Choroid plexus epithelial cell (primary cell): ENCODE measurements at regions not wholly inside any gene's neighbourhood (a gene's known extent, or its start where the extent isn't known, plus 50 kb on each side); places are given as distances from the start of the nearest gene placed in this dataset.

Experiments
- DNase-seq: peaks from one replicate; pipeline ENCODE4 v3.0.0-alpha.2; 2010; ENCODE audit warnings: low read depth
- H3K4me3 ChIP-seq: 2 replicates; pipeline ENCODE4 v1.5.1; 2011; ENCODE audit warnings: low read depth, mild to moderate bottlenecking, control low read depth, low read length, moderate library complexity
- CTCF ChIP-seq: conservative IDR thresholded peaks from 2 replicates; pipeline ENCODE4 v1.5.1; 2011; ENCODE audit warnings: low read depth, mild to moderate bottlenecking, control low read depth, inconsistent platforms, low read length, moderate library complexity

DNA sequence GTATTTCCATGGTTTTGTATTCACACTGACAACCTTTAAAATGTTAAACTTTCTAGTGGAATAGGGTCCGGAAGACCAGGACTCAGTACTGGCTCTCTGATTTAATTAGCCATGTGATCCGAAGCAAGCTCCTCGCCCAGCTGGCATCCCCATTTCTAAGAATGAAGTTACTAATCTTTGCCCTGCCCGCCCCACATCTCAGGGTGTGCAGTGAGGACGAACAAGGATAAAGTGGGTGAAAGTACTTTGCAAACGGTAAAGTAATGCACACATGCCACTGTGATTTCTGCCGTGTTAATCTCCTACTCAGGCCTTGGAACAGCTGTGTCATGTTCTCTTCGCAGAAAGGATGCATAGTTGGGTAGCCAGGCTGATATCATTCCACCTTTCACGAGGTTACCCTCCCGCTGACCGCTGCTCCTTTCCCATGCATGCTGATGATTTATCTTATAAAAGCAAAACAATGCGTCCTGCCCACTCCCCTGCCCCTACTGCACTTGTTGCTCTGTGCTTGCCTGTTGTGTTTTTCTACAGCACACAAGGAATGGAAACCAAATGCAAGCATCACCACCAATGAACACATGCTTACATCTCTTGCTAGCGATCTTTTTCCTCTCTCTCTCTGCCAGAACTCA is 539.0 kb downstream of the EFNB2 start:
- no peak for DNase-seq
- H3K4me3 ChIP-seq, result no peak overlapping the region
- TF ChIP-seq CTCF, result no peak

DNA sequence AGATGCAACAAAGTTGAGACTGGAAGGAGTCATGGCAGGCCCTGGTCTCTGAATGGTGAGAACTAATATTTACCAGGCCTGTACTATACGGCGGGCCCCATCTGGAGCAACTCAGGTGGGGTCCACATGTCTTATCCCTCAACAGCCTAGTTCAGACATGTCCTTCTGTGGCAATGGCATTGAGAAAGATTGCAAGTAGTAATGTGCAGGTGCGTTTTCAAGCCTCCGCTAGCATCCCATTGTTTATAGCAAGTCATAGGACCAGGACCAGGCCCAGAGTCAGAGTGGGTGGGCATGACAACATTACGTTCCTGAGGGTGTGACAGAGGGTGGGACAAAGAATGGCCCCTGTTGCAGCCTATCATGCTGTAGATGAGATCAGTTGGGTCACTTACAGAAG is 541.1 kb downstream of the EFNB2 start:
- no peak for DNase-seq
- no peak overlapping the region for H3K4me3 ChIP-seq
- no peak for TF ChIP-seq CTCF

DNA sequence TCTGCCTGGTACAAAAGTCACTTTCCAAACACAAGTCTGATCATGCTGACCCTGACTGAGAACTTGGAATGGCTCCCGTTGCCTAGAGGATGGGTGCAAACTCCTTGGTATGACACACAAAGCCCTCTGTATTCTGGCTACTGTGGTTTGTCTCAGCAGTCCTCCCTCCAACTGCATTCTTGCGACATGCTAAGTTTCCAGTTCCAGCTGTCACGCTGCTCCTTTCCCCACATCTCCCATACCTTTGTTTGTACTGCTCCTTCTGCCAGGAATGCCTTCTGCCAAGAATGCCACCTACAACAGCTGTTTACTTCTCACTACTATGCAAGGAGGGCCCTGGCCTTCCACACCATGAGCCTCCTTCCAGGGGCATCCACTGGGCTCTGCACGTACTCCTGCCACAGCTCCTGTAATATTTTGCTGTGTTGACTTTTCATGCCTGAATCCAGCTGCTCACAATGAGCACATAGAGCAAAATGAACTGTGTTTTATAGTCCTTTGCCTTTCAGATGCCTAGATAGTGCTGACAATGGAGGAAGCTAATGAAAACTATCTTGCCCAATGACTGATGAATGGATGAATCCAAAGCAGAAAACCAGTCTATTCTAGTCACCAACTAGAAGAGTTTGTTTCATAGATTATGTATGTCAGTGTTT is 543.7 kb downstream of the EFNB2 start:
- no peak overlapping the region for H3K4me3 ChIP-seq
- no peak for TF ChIP-seq CTCF
- DNase-seq, result peak; percentile 82

DNA sequence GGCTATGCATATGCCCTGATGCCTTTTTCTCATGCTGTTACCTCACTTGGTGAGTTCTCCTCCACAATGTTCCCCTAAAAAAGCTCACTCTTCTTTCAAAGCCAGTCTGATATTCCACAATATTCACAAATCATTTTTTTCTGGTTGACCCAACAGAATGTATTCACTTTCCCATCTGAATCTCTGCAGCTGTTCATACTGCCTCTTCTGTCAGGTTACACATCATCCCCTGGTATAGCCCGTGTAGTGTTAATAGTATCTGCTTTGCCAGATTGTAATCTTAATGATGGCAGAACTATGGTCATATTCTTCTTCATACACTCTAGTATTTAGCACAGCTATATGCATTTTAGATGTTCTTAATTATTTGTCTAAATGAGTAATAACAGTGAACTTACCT is 544.3 kb downstream of the EFNB2 start:
- DNase-seq, result no peak
- TF ChIP-seq CTCF, result no peak
- no peak overlapping the region for H3K4me3 ChIP-seq

GRCh38 chr13:105990256-105990958 is 545.1 kb downstream of the EFNB2 start:
- TF ChIP-seq CTCF, result no peak
- peak; percentile 34 for DNase-seq
- H3K4me3 ChIP-seq, result no peak overlapping the region

- no peak for TF ChIP-seq CTCF
- H3K4me3 ChIP-seq, result no peak overlapping the region
- DNase-seq, result no peak
These were observed 550.8 kb downstream of the EFNB2 start for GRCh38 chr13:105984646-105985045.
